HL-60 (cell line): ENCODE measurements at regions not wholly inside any gene's neighbourhood (a gene's known extent, or its start where the extent isn't known, plus 50 kb on each side); places are given as distances from the start of the nearest gene placed in this dataset.
"Not testable (repeated sequence)": the region's sequence is repeated elsewhere in the genome, so short reads cannot be mapped to it uniquely, and the experiment has no call there.

Source experiments
- DNase-seq, 2 experiments: peaks; one replicate each; pipeline ENCODE4 v3.0.0-alpha.2; 2010 to 2020; ENCODE audit warnings: low read depth in 1 of 2, low spot score in 1 of 2
- H3K27ac ChIP-seq: fragments of 250-450 bp; sonication (Bioruptor Pico); replicated peaks from 2 replicates; pipeline ENCODE4 v1.5.1; 2020; ENCODE audit warnings: mild to moderate bottlenecking, moderate library complexity
- H3K27me3 ChIP-seq: fragments of 250-450 bp; sonication (Bioruptor Pico); 2 replicates; pipeline ENCODE4 v1.5.1; 2021; ENCODE audit warnings: mild to moderate bottlenecking, moderate library complexity; ENCODE audit not compliant: insufficient read depth, poor library complexity, severe bottlenecking
- H3K4me3 ChIP-seq: replicated peaks from 2 replicates; pipeline ENCODE4 v1.5.1; 2011; ENCODE audit warnings: mild to moderate bottlenecking, control low read depth, low read length; ENCODE audit not compliant: insufficient read depth
- GABPA ChIP-seq: IDR thresholded peaks from 2 replicates; pipeline ENCODE4 v1.6.1; 2012; ENCODE audit warnings: low read depth
- POLR2AphosphoS5 ChIP-seq: IDR thresholded peaks from 2 replicates; pipeline ENCODE4 v1.6.1; 2012; ENCODE audit warnings: low read depth
- SPI1 ChIP-seq: IDR thresholded peaks from 2 replicates; pipeline ENCODE4 v1.6.1; 2012; ENCODE audit warnings: low read depth, mild to moderate bottlenecking, borderline replicate concordance
- TF ChIP-seq, protein P1 (sequence below): IDR thresholded peaks from one replicate; pipeline ENCODE4 v1.5.1; 2011; ENCODE audit warnings: low read length, control low read depth, inconsistent platforms; ENCODE audit not compliant: insufficient read depth
- TF ChIP-seq, protein P2 (sequence below): IDR thresholded peaks from 2 replicates; pipeline ENCODE4 v1.6.1; 2012; ENCODE audit warnings: low read depth; ENCODE audit not compliant: insufficient replicate concordance

GRCh38 chr17:27365329-27365945 is 71.5 kb downstream of the WSB1 start:
- not testable (repeated sequence) for H3K4me3 ChIP-seq, H3K27me3 ChIP-seq, DNase-seq, H3K27ac ChIP-seq

DNA sequence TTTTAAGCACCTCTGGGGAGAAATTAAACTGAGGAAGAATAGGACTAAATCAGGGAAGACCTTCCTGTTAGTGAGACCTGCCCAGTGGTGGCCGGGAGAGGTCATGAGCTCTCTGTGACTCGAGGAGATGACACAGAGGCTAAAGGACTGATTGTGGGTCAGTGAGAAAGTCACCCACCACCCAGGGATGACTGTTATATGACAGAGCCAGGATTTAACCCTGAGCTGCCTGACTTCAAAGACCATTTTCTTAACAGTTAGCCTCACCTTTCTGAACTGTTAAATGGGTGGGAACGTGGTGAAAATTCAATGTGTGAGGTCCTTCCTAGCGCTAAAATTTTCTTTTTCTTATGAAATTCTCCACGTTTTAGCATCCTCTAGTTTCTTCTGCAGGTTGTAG is 72.5 kb downstream of the WSB1 start:
- no peak for TF ChIP-seq GABPA
- TF ChIP-seq, protein P1, sequence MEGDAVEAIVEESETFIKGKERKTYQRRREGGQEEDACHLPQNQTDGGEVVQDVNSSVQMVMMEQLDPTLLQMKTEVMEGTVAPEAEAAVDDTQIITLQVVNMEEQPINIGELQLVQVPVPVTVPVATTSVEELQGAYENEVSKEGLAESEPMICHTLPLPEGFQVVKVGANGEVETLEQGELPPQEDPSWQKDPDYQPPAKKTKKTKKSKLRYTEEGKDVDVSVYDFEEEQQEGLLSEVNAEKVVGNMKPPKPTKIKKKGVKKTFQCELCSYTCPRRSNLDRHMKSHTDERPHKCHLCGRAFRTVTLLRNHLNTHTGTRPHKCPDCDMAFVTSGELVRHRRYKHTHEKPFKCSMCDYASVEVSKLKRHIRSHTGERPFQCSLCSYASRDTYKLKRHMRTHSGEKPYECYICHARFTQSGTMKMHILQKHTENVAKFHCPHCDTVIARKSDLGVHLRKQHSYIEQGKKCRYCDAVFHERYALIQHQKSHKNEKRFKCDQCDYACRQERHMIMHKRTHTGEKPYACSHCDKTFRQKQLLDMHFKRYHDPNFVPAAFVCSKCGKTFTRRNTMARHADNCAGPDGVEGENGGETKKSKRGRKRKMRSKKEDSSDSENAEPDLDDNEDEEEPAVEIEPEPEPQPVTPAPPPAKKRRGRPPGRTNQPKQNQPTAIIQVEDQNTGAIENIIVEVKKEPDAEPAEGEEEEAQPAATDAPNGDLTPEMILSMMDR, result no peak
- TF ChIP-seq SPI1, result no peak
- TF ChIP-seq, protein P2, sequence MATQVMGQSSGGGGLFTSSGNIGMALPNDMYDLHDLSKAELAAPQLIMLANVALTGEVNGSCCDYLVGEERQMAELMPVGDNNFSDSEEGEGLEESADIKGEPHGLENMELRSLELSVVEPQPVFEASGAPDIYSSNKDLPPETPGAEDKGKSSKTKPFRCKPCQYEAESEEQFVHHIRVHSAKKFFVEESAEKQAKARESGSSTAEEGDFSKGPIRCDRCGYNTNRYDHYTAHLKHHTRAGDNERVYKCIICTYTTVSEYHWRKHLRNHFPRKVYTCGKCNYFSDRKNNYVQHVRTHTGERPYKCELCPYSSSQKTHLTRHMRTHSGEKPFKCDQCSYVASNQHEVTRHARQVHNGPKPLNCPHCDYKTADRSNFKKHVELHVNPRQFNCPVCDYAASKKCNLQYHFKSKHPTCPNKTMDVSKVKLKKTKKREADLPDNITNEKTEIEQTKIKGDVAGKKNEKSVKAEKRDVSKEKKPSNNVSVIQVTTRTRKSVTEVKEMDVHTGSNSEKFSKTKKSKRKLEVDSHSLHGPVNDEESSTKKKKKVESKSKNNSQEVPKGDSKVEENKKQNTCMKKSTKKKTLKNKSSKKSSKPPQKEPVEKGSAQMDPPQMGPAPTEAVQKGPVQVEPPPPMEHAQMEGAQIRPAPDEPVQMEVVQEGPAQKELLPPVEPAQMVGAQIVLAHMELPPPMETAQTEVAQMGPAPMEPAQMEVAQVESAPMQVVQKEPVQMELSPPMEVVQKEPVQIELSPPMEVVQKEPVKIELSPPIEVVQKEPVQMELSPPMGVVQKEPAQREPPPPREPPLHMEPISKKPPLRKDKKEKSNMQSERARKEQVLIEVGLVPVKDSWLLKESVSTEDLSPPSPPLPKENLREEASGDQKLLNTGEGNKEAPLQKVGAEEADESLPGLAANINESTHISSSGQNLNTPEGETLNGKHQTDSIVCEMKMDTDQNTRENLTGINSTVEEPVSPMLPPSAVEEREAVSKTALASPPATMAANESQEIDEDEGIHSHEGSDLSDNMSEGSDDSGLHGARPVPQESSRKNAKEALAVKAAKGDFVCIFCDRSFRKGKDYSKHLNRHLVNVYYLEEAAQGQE, result no peak
- TF ChIP-seq POLR2AphosphoS5, result no peak
- H3K4me3 ChIP-seq, result no peak overlapping the region
- H3K27ac ChIP-seq, result no peak overlapping the region
- no peak for DNase-seq
- no peaks in the 10 kb centered on the region for H3K27me3 ChIP-seq

DNA sequence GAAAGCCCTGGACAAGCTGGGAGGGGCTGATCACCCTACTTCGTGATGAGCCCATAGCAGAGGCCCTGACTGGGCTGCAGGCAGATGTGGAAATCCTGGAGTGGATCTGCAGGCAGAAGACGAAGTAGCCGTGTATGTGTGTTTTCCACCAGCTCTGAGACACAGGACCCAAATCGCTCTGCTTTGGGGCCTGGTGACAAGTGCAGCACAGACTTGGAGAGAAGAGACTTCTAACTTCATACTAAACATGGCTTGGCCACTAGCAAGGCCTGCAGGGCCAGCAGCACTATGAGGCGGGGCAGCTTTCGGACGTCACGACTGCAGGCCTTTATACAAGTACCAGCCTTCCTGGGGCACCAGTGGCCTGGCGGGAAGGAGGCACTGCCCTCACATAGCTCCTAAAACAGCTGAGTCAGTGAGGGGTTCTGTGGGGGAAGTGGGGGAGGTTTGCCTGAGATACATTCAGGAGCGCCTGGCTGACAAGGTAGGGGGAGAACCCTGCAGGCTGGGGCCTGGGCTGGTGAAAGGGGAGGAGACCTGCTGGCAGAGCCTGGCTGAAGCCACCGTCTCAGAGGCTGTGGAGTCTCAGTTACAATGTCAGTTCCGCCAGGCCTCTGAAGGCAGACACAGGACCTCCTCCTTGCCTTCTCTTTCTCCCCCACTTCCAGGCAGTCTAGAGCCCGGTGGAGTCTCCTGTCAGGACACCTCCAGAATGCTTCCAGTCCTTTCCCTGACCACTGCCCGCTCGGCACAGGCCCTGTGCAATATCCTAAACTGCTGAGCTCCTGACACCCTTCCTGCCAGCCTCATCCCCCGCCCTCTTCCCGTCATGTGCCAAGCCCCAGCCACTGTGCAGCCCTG is 73.4 kb downstream of the WSB1 start:
- TF ChIP-seq GABPA (no peak), SPI1 (no peak), POLR2AphosphoS5 (no peak)
- TF ChIP-seq, protein P2, result no peak
- TF ChIP-seq, protein P1, result no peak
- no peak overlapping the region for H3K4me3 ChIP-seq
- no peak overlapping the region for H3K27ac ChIP-seq
- no peaks in the 10 kb centered on the region for H3K27me3 ChIP-seq
- DNase-seq, result no peak

- H3K27me3 ChIP-seq, result no peaks in the 10 kb centered on the region
- TF ChIP-seq SPI1, result peak; percentile 82; the same call in 1 of the 2 replicates
- TF ChIP-seq POLR2AphosphoS5, result no peak
- TF ChIP-seq, protein P2, result no peak
- no peak overlapping the region for H3K27ac ChIP-seq
- peak in 1 of 2 experiments; percentile 49 for DNase-seq
- no peak overlapping the region for H3K4me3 ChIP-seq
These were observed 74.4 kb downstream of the WSB1 start for GRCh38 chr17:27368151-27368795.
